Chondrocyte (in vitro differentiated cells): ENCODE measurements at regions not wholly inside any gene's neighbourhood (a gene's known extent, or its start where the extent isn't known, plus 50 kb on each side); places are given as distances from the start of the nearest gene placed in this dataset.
A peak's percentile ranks its signal among the peaks of the same experiment; 100 is the strongest.

Experiments
- DNase-seq: peaks from one replicate; pipeline ENCODE4 v3.0.0; 2021; ENCODE audit warnings: mixed read lengths, low spot score
- H3K27ac Mint-ChIP-seq: one replicate; pipeline ENCODE4 v1.8.0; 2021; ENCODE audit warnings: mild to moderate bottlenecking, moderate library complexity, mixed read lengths; ENCODE audit not compliant: unreplicated experiment
- H3K27me3 Mint-ChIP-seq: 2 replicates; pipeline ENCODE4 v1.8.0; 2021; ENCODE audit warnings: low read depth, mixed read lengths
- H3K36me3 Mint-ChIP-seq: 2 replicates; pipeline ENCODE4 v1.8.0; 2021; ENCODE audit warnings: low read depth, mixed read lengths
- H3K4me1 Mint-ChIP-seq: 2 replicates; pipeline ENCODE4 v1.8.0; 2021; ENCODE audit warnings: low read depth, mild to moderate bottlenecking, mixed read lengths
- H3K4me3 Mint-ChIP-seq: one replicate; pipeline ENCODE4 v1.8.0; 2021; ENCODE audit warnings: mild to moderate bottlenecking, moderate library complexity, mixed read lengths; ENCODE audit not compliant: unreplicated experiment
- H3K9me3 Mint-ChIP-seq: 2 replicates; pipeline ENCODE4 v1.8.0; 2021; ENCODE audit warnings: low read depth, mixed read lengths
- CTCF ChIP-seq: fragments of 200-600 bp; sonication (generic); IDR thresholded peaks from 2 replicates; pipeline ENCODE4 v1.5.0; 2021; ENCODE audit warnings: antibody characterized with exemption, mild to moderate bottlenecking, moderate library complexity

GRCh38 chr3:194003114-194004057 is 132.6 kb upstream of the HES1 start:
- TF ChIP-seq CTCF, result no peak
- Mint-ChIP-seq H3K36me3 (no peaks in the 10 kb centered on the region), H3K9me3 (no peaks in the 10 kb centered on the region), H3K27ac (peak overlapping the region; percentile 94), H3K27me3 (peaks cover 35% of the 10 kb centered on the region), H3K4me3 (peak overlapping the region; percentile 64), H3K4me1 (peaks cover 32% of the 10 kb centered on the region)
- no peak for DNase-seq

GRCh38 chr3:194005930-194006501 is 129.9 kb upstream of the HES1 start:
- Mint-ChIP-seq H3K27me3 (peaks cover 39% of the 10 kb centered on the region), H3K36me3 (no peaks in the 10 kb centered on the region), H3K4me3 (no peak overlapping the region), H3K27ac (no peak overlapping the region), H3K9me3 (no peaks in the 10 kb centered on the region), H3K4me1 (peaks cover 32% of the 10 kb centered on the region)
- DNase-seq, result no peak
- TF ChIP-seq CTCF, result peak; percentile 24

- no peaks in the 10 kb centered on the region for H3K9me3 Mint-ChIP-seq
- DNase-seq, result no peak
- no peak overlapping the region for H3K4me3 Mint-ChIP-seq
- TF ChIP-seq CTCF, result no peak
- no peak overlapping the region for H3K27ac Mint-ChIP-seq
- H3K4me1 Mint-ChIP-seq, result peaks cover 27% of the 10 kb centered on the region
- peaks cover 51% of the 10 kb centered on the region for H3K27me3 Mint-ChIP-seq
- no peaks in the 10 kb centered on the region for H3K36me3 Mint-ChIP-seq
Observed at GRCh38 chr3:194007592-194008337, 128.2 kb upstream of the HES1 start.

- H3K4me3 Mint-ChIP-seq, result no peak overlapping the region
- H3K27me3 Mint-ChIP-seq, result peaks cover 63% of the 10 kb centered on the region
- no peak for TF ChIP-seq CTCF
- DNase-seq, result no peak
- no peak overlapping the region for H3K27ac Mint-ChIP-seq
- peaks cover 18% of the 10 kb centered on the region for H3K4me1 Mint-ChIP-seq
- H3K36me3 Mint-ChIP-seq, result no peaks in the 10 kb centered on the region
- H3K9me3 Mint-ChIP-seq, result no peaks in the 10 kb centered on the region
Observed at GRCh38 chr3:194009019-194009418, 126.9 kb upstream of the HES1 start.

GRCh38 chr3:194009892-194010533 is 125.9 kb upstream of the HES1 start:
- TF ChIP-seq CTCF, result no peak
- H3K4me3 Mint-ChIP-seq, result no peak overlapping the region
- DNase-seq, result no peak
- H3K27ac Mint-ChIP-seq, result no peak overlapping the region
- peaks cover 13% of the 10 kb centered on the region for H3K4me1 Mint-ChIP-seq
- no peaks in the 10 kb centered on the region for H3K9me3 Mint-ChIP-seq
- H3K36me3 Mint-ChIP-seq, result no peaks in the 10 kb centered on the region
- peaks cover 72% of the 10 kb centered on the region for H3K27me3 Mint-ChIP-seq
